Kidney (tissue), 13 donors: ENCODE measurements at regions not wholly inside any gene's neighbourhood (a gene's known extent, or its start where the extent isn't known, plus 50 kb on each side); places are given as distances from the start of the nearest gene placed in this dataset.

Experiments used
- DNase-seq, 5 donors: peaks; one replicate each; pipeline ENCODE4 v3.0.0-alpha.2; 2013 to 2020
- FAIRE-seq: peaks from 2 replicates; lab custom pipeline; 2012; peaks lifted over from hg19 to GRCh38; lab: Jason Lieb, UNC
- H3K27ac ChIP-seq, 2 donors: one replicate each; pipeline ENCODE4 v1.7.0; 2013; ENCODE audit warnings: low read depth in 2 of 2, low read length in 2 of 2, inconsistent platforms in 1 of 2
- H3K27me3 ChIP-seq: one replicate; pipeline ENCODE4 v1.7.1; 2013; ENCODE audit warnings: low read length, inconsistent platforms; ENCODE audit not compliant: control insufficient read depth, insufficient read depth
- H3K36me3 ChIP-seq, 3 donors: one replicate each; pipeline versions ENCODE4 v1.7.0 to v1.7.1; 2013; ENCODE audit warnings: low read length in 3 of 3, control low read depth in 1 of 3, inconsistent platforms in 1 of 3; ENCODE audit not compliant: insufficient read depth in 3 of 3, control insufficient read depth in 2 of 3
- H3K4me1 ChIP-seq, 3 donors: one replicate each; pipeline versions ENCODE4 v1.7.0 to v1.7.1; 2013; ENCODE audit warnings: low read length in 3 of 3, inconsistent platforms in 1 of 3, low read depth in 1 of 3; ENCODE audit not compliant: control insufficient read depth in 2 of 3, insufficient read depth in 2 of 3
- H3K4me3 ChIP-seq, 3 donors: one replicate each; pipeline versions ENCODE4 v1.7.0 to v1.8.1; 2013; ENCODE audit warnings: low read length in 3 of 3, control low read depth in 1 of 3, inconsistent platforms in 1 of 3
- H3K9ac ChIP-seq, 3 donors: one replicate each; pipeline versions ENCODE4 v1.7.0 to v1.7.1; 2013; ENCODE audit warnings: low read length in 3 of 3, control low read depth in 1 of 3, inconsistent platforms in 1 of 3
- H3K9me3 ChIP-seq, 3 donors: one replicate each; pipeline versions ENCODE4 v1.7.0 to v1.7.1; 2013; ENCODE audit warnings: low read length in 3 of 3, control low read depth in 1 of 3, inconsistent platforms in 1 of 3; ENCODE audit not compliant: control insufficient read depth in 2 of 3, insufficient read depth in 1 of 3
- intact Hi-C: fragments of 100-400 bp; cut with DNase I; formaldehyde crosslinking; loops from one replicate; pipeline ENCODE4 v1.11.1; 2022
- TF ChIP-seq, protein P1 (sequence below): IDR thresholded peaks from 3 replicates; pipeline ENCODE4 v1.5.1; 2012; ENCODE audit warnings: mild to moderate bottlenecking, moderate library complexity, borderline replicate concordance; ENCODE audit not compliant: insufficient read depth; ENCODE audit errors: extremely low read depth
- donor health status: control.
- donor health status: control.
- donor health status: control.
- donor health status: control.
- donor health status: control.
- donor health status: DM: yes; HTN: yes; CAD: no.
- donor health status: Normal renal cell carcinoma (clear cell type).

DNA sequence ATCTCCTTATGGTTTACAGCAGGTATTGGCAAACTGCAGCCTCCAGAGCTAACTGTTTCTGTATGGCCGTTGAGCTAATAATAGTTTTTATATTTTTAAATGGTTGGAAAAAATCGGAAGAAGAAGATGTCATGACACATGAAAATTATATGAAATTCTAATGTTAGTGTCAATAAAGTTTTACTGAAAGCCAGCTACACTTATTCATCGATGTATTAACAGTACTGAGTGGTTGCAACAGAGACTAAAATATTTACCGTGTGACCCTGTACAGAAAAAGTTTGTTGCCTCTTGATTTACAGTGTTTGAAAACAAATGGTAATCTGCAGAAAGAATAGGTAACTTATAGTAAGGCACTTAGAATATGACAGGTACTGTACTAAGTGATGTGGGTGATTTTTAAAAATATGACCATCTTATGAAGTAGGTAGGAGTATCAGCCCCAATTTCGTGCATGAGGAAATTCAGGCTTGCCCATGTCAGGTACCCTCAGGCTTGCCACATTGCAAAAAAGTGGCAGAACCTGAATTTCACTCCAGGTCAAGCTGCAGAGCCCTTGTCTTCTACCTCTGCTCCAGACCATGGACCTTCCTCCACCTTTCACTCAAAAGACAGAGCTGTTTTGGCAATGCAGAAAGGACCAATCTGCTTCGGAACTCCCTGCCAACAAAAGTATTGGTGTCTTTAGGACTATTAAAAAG is 311.9 kb upstream of the RUNX1 start:
- Histone ChIP-seq H3K9ac (no peak overlapping the region), H3K27me3 (no peaks in the 10 kb centered on the region), H3K27ac (no peak overlapping the region), H3K36me3 (no peaks in the 10 kb centered on the region), H3K4me1 (no peaks in the 10 kb centered on the region), H3K4me3 (no peak overlapping the region), H3K9me3 (no peaks in the 10 kb centered on the region)
- DNase-seq (no peak), FAIRE-seq (no peak)
- TF ChIP-seq, protein P1, sequence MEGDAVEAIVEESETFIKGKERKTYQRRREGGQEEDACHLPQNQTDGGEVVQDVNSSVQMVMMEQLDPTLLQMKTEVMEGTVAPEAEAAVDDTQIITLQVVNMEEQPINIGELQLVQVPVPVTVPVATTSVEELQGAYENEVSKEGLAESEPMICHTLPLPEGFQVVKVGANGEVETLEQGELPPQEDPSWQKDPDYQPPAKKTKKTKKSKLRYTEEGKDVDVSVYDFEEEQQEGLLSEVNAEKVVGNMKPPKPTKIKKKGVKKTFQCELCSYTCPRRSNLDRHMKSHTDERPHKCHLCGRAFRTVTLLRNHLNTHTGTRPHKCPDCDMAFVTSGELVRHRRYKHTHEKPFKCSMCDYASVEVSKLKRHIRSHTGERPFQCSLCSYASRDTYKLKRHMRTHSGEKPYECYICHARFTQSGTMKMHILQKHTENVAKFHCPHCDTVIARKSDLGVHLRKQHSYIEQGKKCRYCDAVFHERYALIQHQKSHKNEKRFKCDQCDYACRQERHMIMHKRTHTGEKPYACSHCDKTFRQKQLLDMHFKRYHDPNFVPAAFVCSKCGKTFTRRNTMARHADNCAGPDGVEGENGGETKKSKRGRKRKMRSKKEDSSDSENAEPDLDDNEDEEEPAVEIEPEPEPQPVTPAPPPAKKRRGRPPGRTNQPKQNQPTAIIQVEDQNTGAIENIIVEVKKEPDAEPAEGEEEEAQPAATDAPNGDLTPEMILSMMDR: no peak
- intact Hi-C loops: no loop called here

DNA sequence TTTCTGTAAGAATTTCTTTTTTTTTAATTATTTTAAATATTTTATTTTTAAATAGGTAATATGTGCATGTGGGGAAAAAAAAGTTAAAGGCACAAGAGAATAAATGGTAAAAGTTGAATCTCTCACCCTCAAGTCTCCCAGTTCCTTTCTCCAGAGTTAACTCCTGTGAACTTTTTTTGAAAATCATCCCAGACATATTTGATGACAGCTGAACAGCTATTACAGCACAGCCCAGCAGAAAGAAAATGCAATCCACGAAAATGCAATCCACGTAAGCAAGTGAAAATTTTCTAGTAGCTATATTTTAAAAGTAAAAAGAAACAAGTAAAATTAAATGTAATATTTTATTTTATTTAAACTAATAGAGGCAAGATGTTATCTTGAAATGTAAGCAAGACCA is 310.0 kb upstream of the RUNX1 start:
- no peaks in the 10 kb centered on the region for H3K9me3 ChIP-seq
- H3K27ac ChIP-seq: no peak overlapping the region
- intact Hi-C loops: no loop called here
- TF ChIP-seq, protein P1: no peak
- H3K4me3 ChIP-seq: no peak overlapping the region
- no peaks in the 10 kb centered on the region for H3K36me3 ChIP-seq
- no peaks in the 10 kb centered on the region for H3K27me3 ChIP-seq
- H3K4me1 ChIP-seq: no peaks in the 10 kb centered on the region
- no peak for DNase-seq
- H3K9ac ChIP-seq: no peak overlapping the region
- FAIRE-seq: no peak

DNA sequence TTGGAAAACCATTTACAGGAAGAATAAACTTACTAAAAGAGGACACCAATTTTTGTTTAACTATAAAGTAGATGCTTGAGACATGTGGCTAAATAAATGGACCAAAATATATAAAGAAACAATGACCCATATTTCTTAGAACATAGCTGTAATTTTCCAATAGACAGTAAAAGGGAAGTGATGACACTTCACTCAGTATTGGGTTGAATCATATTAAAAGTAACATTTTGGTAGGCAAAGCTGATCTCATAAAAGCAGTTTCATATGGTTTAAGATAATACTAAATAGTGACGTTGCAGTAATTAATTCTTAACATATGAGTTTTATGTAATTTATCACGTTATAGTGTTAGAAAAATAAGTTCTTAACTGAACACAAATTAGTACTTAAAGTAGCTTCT is 308.9 kb upstream of the RUNX1 start:
- FAIRE-seq (peak; percentile 60), DNase-seq (no peak)
- no peak overlapping the region for H3K27ac ChIP-seq
- no peak overlapping the region for H3K9ac ChIP-seq
- intact Hi-C loops: no loop called here
- H3K36me3 ChIP-seq: no peaks in the 10 kb centered on the region
- no peaks in the 10 kb centered on the region for H3K27me3 ChIP-seq
- TF ChIP-seq, protein P1: no peak
- no peaks in the 10 kb centered on the region for H3K4me1 ChIP-seq
- H3K9me3 ChIP-seq: no peaks in the 10 kb centered on the region
- no peak overlapping the region for H3K4me3 ChIP-seq
